Astrocyte (in vitro differentiated cells and primary cell): ENCODE measurements at regions not wholly inside any gene's neighbourhood (a gene's known extent, or its start where the extent isn't known, plus 50 kb on each side); places are given as distances from the start of the nearest gene placed in this dataset.
"Not testable (repeated sequence)": the region's sequence is repeated elsewhere in the genome, so short reads cannot be mapped to it uniquely, and the experiment has no call there.

Experiments
- DNase-seq: peaks from one replicate; pipeline ENCODE4 v3.0.0-alpha.2; 2010; ENCODE audit warnings: low read depth
- FAIRE-seq: peaks from 2 replicates; lab custom pipeline; 2011; peaks lifted over from hg19 to GRCh38; lab: Jason Lieb, UNC
- H2AFZ ChIP-seq: 2 replicates; pipeline ENCODE4 v1.6.0; 2012; ENCODE audit warnings: low read depth, low read length, inconsistent platforms
- H3K27ac ChIP-seq: 2 replicates; pipeline ENCODE4 v1.5.1; 2011; ENCODE audit warnings: low read depth, low read length, inconsistent platforms
- H3K27me3 ChIP-seq: 2 replicates; pipeline ENCODE4 v1.6.0; 2011; ENCODE audit warnings: low read length, inconsistent platforms; ENCODE audit not compliant: insufficient read depth
- H3K36me3 ChIP-seq: 2 replicates; pipeline ENCODE4 v1.5.1; 2011; ENCODE audit warnings: low read length, inconsistent platforms; ENCODE audit not compliant: insufficient read depth
- H3K4me1 ChIP-seq: 2 replicates; pipeline ENCODE4 v1.5.1; 2011; ENCODE audit warnings: low read length, inconsistent platforms; ENCODE audit not compliant: insufficient read depth
- H3K4me2 ChIP-seq: 2 replicates; pipeline ENCODE4 v1.6.0; 2012; ENCODE audit warnings: low read length, inconsistent platforms
- H3K4me3 ChIP-seq: 2 replicates; pipeline ENCODE4 v1.5.1; 2011; ENCODE audit warnings: low read depth, mild to moderate bottlenecking, low read length, inconsistent platforms; ENCODE audit not compliant: insufficient read depth
- H3K79me2 ChIP-seq: 2 replicates; pipeline ENCODE4 v1.6.0; 2012; ENCODE audit warnings: mild to moderate bottlenecking, low read length, inconsistent platforms; ENCODE audit not compliant: insufficient read depth
- H3K9ac ChIP-seq: 2 replicates; pipeline ENCODE4 v1.6.0; 2012; ENCODE audit warnings: mild to moderate bottlenecking, low read length, inconsistent platforms
- H3K9me3 ChIP-seq: 2 replicates; pipeline ENCODE4 v1.5.1; 2012; ENCODE audit warnings: low read depth, mild to moderate bottlenecking, low read length, inconsistent platforms; ENCODE audit not compliant: insufficient read depth
- H4K20me1 ChIP-seq: 2 replicates; pipeline ENCODE4 v1.6.0; 2012; ENCODE audit warnings: low read length, inconsistent platforms; ENCODE audit not compliant: insufficient read depth
- H3K27ac Mint-ChIP-seq: one replicate; pipeline ENCODE4 v1.8.0; 2021; ENCODE audit warnings: mild to moderate bottlenecking, mixed read lengths; ENCODE audit not compliant: unreplicated experiment
- H3K27me3 Mint-ChIP-seq: one replicate; pipeline ENCODE4 v1.8.0; 2021; ENCODE audit warnings: low read depth, mixed read lengths; ENCODE audit not compliant: unreplicated experiment
- H3K36me3 Mint-ChIP-seq: one replicate; pipeline ENCODE4 v1.8.0; 2021; ENCODE audit warnings: low read depth, mixed read lengths; ENCODE audit not compliant: unreplicated experiment
- H3K4me1 Mint-ChIP-seq: one replicate; pipeline ENCODE4 v1.8.0; 2021; ENCODE audit warnings: low read depth, mixed read lengths; ENCODE audit not compliant: unreplicated experiment
- H3K4me3 Mint-ChIP-seq: one replicate; pipeline ENCODE4 v1.8.0; 2021; ENCODE audit warnings: mild to moderate bottlenecking, moderate library complexity, mixed read lengths; ENCODE audit not compliant: unreplicated experiment
- H3K9me3 Mint-ChIP-seq: one replicate; pipeline ENCODE4 v1.8.0; 2021; ENCODE audit warnings: mild to moderate bottlenecking, mixed read lengths; ENCODE audit not compliant: unreplicated experiment
- CTCF ChIP-seq: IDR thresholded peaks from 2 replicates; pipeline ENCODE4 v1.5.1; 2011; ENCODE audit warnings: low read depth, mild to moderate bottlenecking, inconsistent platforms, low read length, moderate library complexity; ENCODE audit not compliant: insufficient read depth
- EZH2 ChIP-seq: IDR thresholded peaks from 2 replicates; pipeline ENCODE4 v1.6.1; 2012; ENCODE audit warnings: mild to moderate bottlenecking, low read length, inconsistent platforms; ENCODE audit not compliant: insufficient read depth

GRCh38 chr7:24158975-24159374, 125.0 kb upstream of the NPY start:
- peaks cover 3% of the 10 kb centered on the region for H3K9me3 ChIP-seq
- TF ChIP-seq CTCF (no peak), EZH2 (no peak)
- H2AFZ ChIP-seq = no peak overlapping the region

GRCh38 chr7:24164401-24164800, 119.6 kb upstream of the NPY start:
- FAIRE-seq (no peak), DNase-seq (no peak)
- TF ChIP-seq CTCF (no peak), EZH2 (no peak)
- H3K27ac Mint-ChIP-seq = no peak overlapping the region
- H3K4me3 ChIP-seq = no peak overlapping the region
- H3K4me1 Mint-ChIP-seq = no peaks in the 10 kb centered on the region
- H3K9me3 Mint-ChIP-seq = peaks cover 9% of the 10 kb centered on the region
- no peaks in the 10 kb centered on the region for H3K36me3 Mint-ChIP-seq
- H3K9me3 ChIP-seq = no peaks in the 10 kb centered on the region
- no peaks in the 10 kb centered on the region for H3K79me2 ChIP-seq
- H3K27ac ChIP-seq = no peak overlapping the region
- no peaks in the 10 kb centered on the region for H3K36me3 ChIP-seq
- no peaks in the 10 kb centered on the region for H3K27me3 Mint-ChIP-seq
- H2AFZ ChIP-seq = no peak overlapping the region
- no peaks in the 10 kb centered on the region for H4K20me1 ChIP-seq
- no peaks in the 10 kb centered on the region for H3K27me3 ChIP-seq
- H3K4me2 ChIP-seq = no peak overlapping the region
- no peak overlapping the region for H3K4me3 Mint-ChIP-seq
- no peak overlapping the region for H3K9ac ChIP-seq
- H3K4me1 ChIP-seq = no peaks in the 10 kb centered on the region

More at GRCh38 chr7:24158975-24159374, 125.0 kb upstream of the NPY start:
- no peak overlapping the region for H3K4me3 ChIP-seq
- no peak overlapping the region for H3K27ac Mint-ChIP-seq
- no peak overlapping the region for H3K4me2 ChIP-seq
- H3K36me3 Mint-ChIP-seq = no peaks in the 10 kb centered on the region
- H3K27me3 Mint-ChIP-seq = peaks cover 2% of the 10 kb centered on the region
- no peaks in the 10 kb centered on the region for H3K27me3 ChIP-seq
- H4K20me1 ChIP-seq = no peaks in the 10 kb centered on the region
- H3K4me1 ChIP-seq = no peaks in the 10 kb centered on the region
- no peak overlapping the region for H3K9ac ChIP-seq
- no peaks in the 10 kb centered on the region for H3K79me2 ChIP-seq
- peaks cover 4% of the 10 kb centered on the region for H3K9me3 Mint-ChIP-seq
- H3K4me1 Mint-ChIP-seq = peaks cover 4% of the 10 kb centered on the region
- DNase-seq (no peak), FAIRE-seq (no peak)
- no peak overlapping the region for H3K4me3 Mint-ChIP-seq
- H3K27ac ChIP-seq = no peak overlapping the region
- no peaks in the 10 kb centered on the region for H3K36me3 ChIP-seq

- Histone ChIP-seq H2AFZ (no peak overlapping the region), H3K9ac (no peak overlapping the region), H3K27ac (no peak overlapping the region), H3K4me3 (no peak overlapping the region), H3K4me1 (no peaks in the 10 kb centered on the region), H3K9me3 (no peaks in the 10 kb centered on the region), H3K79me2 (no peaks in the 10 kb centered on the region), H4K20me1 (no peaks in the 10 kb centered on the region), H3K4me2 (no peak overlapping the region), H3K36me3 (no peaks in the 10 kb centered on the region), H3K27me3 (no peaks in the 10 kb centered on the region)
- H3K36me3 Mint-ChIP-seq = no peaks in the 10 kb centered on the region
- H3K27ac Mint-ChIP-seq = no peak overlapping the region
- H3K27me3 Mint-ChIP-seq = no peaks in the 10 kb centered on the region
- no peak for DNase-seq
- H3K4me1 Mint-ChIP-seq = no peaks in the 10 kb centered on the region
- FAIRE-seq = no peak
- no peak overlapping the region for H3K4me3 Mint-ChIP-seq
- H3K9me3 Mint-ChIP-seq = peaks cover 5% of the 10 kb centered on the region
- TF ChIP-seq EZH2 (no peak), CTCF (no peak)
These were observed 114.8 kb upstream of the NPY start for GRCh38 chr7:24169077-24169624.

GRCh38 chr7:24171951-24172350, 112.0 kb upstream of the NPY start:
- H3K27ac Mint-ChIP-seq, H3K4me2 ChIP-seq, H2AFZ ChIP-seq, H3K9me3 Mint-ChIP-seq, H4K20me1 ChIP-seq, H3K9me3 ChIP-seq, H3K9ac ChIP-seq, H3K27ac ChIP-seq, H3K36me3 ChIP-seq, H3K4me1 ChIP-seq, H3K4me3 ChIP-seq, H3K27me3 ChIP-seq, FAIRE-seq, H3K4me1 Mint-ChIP-seq, H3K36me3 Mint-ChIP-seq, DNase-seq, H3K27me3 Mint-ChIP-seq, H3K79me2 ChIP-seq, H3K4me3 Mint-ChIP-seq: not testable (repeated sequence)
